HG02678 (cell line): ENCODE measurements at regions not wholly inside any gene's neighbourhood (a gene's known extent, or its start where the extent isn't known, plus 50 kb on each side); places are given as distances from the start of the nearest gene placed in this dataset.
"Not testable (repeated sequence)": the region's sequence is repeated elsewhere in the genome, so short reads cannot be mapped to it uniquely, and the experiment has no call there.

Experiments
- ATAC-seq: cut with Tn5 transposase; IDR thresholded peaks from one replicate; pipeline ENCODE4 v1.9.1; 2021; ENCODE audit warnings: mild to moderate bottlenecking, moderate library complexity; ENCODE audit not compliant: unreplicated experiment

GRCh38 chr3:68676136-68676535 is 256.2 kb downstream of the TAFA4 start:
- ATAC-seq = no peak

DNA sequence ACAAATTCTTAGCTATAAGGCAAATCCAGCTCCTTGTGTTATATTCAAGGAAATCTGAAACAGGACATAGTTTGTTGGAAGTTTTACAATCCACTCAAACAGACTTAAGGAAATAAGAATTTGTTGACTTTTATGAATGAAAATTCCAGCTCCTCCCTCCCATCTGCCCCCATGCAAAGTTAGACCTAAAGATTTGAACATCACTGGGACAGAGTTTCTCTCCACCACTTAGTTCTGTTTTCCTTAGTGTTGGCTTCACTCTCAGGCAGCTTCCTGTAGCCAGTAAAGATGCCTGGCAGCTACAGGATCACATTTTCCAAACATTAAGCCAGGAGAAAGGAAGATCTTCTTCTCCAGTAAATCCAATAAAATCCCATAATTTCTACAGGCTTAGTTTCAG is 265.0 kb downstream of the TAFA4 start:
- no peak for ATAC-seq

GRCh38 chr3:68666429-68667136 is 265.8 kb downstream of the TAFA4 start:
- ATAC-seq = no peak

DNA sequence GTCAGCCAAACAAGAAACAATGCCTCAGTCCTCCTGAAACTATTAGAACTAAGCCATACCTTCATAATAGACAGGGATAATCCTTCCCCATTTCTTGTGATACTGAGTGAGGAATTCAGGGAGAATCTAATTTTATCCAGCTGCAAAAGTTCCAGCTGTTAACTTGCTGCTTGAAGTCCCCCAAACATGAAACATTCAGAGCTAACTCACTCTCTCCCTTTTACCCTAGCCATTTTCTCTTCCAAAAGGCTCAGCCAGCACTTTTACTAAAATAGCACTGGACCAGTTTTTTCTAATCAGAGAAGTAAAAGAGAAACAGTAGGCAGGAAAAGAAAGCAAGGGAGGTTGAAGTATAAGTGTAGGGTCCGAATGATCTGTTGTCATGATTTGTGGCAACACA is 268.1 kb downstream of the TAFA4 start:
- no peak for ATAC-seq

DNA sequence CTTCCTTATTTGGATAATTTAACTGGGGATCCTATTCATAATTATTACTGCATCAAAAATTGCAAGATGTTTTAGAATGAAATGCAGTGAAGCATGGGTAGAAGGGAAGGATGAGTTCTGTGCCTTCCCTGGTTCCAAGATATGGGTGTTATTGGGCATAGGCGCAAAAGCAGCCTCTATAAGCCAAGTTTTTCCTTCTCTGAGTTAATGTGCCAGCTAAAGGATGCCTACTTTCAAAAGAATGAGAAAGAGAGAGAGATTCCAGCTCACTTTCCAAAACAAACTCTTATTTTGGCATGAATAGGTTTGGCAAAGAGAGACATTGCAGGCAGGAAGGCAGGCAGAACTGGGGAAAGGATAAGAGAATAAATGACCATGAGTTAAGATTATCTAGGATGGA is 270.2 kb downstream of the TAFA4 start:
- no peak for ATAC-seq

DNA sequence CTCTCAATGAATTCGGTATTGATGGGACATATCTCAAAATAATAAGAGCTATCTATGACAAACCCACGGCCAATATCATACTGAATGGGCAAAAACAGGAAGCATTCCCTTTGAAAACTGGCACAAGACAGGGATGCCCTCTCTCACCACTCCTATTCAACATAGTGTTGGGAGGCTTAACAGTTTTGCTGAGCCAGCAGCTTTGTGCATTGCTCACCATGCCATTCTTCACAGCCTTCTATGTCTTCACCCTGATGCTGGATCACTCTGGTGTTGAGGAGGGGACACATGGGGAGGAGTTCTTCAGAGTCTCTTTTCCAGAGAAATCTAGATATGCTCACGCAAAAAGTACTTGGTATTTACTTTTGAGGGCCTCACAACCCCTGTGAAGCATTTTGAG is 281.7 kb downstream of the TAFA4 start:
- not testable (repeated sequence) for ATAC-seq

DNA sequence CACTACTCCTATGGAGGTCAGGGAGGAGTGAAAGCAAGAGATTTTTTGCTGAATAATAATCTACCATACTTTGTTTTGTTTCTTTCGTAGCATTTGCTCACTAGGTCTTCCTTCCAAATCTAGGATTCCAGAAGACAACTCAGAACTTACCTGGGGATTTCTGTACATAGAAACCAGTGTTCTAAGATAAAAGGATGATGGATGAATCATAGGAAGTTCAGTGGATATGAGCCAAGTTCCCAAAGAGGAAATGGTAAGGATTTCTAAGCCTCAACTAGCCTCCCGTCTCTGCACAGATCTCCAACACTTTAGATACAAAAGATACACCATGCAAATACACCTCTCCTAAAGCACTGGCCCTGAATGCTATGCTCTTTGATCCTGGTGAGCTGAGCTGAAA is 283.9 kb downstream of the TAFA4 start:
- ATAC-seq = no peak

GRCh38 chr3:68631850-68632545 is 300.3 kb downstream of the TAFA4 start:
- ATAC-seq = no peak

- ATAC-seq = no peak
Measured at GRCh38 chr3:68620211-68620610, 312.1 kb downstream of the TAFA4 start.

GRCh38 chr3:68614087-68614486 is 318.3 kb downstream of the TAFA4 start:
- ATAC-seq = no peak

DNA sequence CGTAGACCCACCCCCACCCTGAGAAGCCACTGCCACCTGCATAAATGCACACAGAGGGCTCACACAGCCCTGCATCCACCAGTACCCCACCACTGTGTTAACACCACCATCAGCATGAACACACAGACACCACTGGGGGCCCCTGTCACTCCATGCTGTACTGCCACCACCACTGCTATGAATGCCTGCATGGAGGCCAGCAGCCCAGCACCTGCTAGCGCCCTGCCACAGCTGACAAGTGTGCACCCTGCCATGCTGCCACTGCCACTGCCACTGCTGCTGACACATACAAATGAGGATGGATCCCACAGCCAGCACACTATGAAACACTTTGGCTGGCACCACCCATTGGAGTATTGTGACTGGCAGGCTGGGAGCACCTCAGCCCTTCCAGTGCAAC is 361.0 kb downstream of the TAFA4 start:
- ATAC-seq = no peak

DNA sequence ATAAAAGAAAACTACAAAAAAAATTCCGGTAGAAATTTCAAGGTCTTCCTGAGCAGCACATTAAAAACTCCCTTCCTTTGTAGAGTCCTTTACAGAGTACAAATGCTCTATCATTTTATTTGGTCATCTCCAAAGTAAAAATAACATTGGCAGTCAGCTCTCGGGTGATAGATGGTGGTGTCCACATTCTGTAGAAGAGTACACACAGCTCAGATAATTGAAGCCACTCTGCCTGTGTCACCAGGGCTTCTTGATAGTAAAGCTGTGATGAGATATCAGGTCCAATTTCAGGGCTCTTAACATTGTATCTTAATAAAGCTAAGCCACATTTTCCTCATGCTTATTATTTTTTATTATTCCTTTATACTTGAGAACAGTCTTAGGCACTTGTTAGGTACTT is 371.6 kb downstream of the TAFA4 start:
- no peak for ATAC-seq

GRCh38 chr3:68535782-68536181 is 396.6 kb downstream of the TAFA4 start:
- no peak for ATAC-seq

- ATAC-seq = no peak
Measured at GRCh38 chr3:68523330-68523729, 409.0 kb downstream of the TAFA4 start.

DNA sequence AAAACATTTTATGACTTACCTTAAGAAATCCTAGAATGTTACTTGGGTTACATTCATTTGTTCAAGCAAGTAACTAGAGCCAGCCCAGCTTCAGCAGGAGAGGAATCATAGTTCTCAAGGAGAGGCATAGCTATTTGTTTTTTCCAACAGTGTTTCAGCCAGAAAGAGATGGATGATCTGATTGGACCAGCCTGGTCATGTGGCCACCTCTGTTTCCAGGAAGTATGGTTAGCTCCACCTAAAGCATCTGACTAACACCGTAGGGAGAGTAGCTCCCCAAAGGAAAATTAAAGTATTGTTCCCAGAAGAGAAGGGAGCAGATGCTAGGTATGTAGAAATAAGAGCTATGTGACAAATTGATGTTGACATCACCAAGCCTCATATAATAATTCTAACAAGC is 417.1 kb downstream of the TAFA4 start:
- no peak for ATAC-seq

DNA sequence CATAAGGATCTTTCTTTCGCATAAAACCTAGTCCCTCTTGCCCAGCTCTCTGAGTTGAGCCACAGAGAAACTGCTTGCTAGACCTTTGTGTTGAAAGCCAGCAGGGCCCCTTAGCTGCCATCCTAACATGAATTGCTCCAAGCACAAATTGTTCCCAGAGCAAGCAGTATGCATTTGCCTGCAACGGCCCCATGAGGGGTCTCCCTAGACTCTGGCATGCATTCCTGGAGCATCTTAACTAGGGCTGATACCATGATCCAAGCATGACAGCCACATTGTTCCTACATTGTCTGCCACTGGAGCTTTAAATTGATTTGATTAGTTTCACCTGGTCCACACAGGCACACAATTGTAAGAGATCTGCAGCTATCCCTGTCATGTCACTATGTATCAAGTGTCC is 428.1 kb downstream of the TAFA4 start:
- ATAC-seq = no peak

GRCh38 chr3:68485845-68486244 is 446.5 kb downstream of the TAFA4 start:
- not testable (repeated sequence) for ATAC-seq

GRCh38 chr3:68485051-68485450 is 447.3 kb downstream of the TAFA4 start:
- ATAC-seq = no peak

GRCh38 chr3:68483601-68484000 is 448.7 kb downstream of the TAFA4 start:
- ATAC-seq = no peak

DNA sequence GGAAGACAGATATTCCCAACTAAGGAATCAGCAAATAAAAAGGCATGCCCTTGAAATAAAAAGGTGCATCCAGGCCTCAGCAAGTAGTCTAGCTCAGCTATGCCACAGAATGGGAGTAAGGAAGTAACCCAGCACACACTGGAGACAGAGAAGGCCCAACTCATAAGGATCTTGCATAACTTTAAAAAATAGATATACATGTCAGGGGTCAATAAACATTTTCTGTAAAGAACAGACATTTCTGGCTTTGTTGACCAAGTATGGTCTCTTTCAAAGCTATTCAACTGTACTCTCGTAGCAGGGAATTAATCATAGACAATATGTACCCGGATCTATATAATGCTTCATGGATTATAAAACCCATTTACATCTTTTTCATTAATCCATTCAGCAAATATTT is 449.3 kb downstream of the TAFA4 start:
- ATAC-seq = no peak

- no peak for ATAC-seq
Measured at GRCh38 chr3:68482565-68482964, 449.8 kb downstream of the TAFA4 start.

- no peak for ATAC-seq
Measured at GRCh38 chr3:68479779-68480178, 452.6 kb downstream of the TAFA4 start.
